Thyroid gland (tissue), 4 donors: ENCODE measurements at regions not wholly inside any gene's neighbourhood (a gene's known extent, or its start where the extent isn't known, plus 50 kb on each side); places are given as distances from the start of the nearest gene placed in this dataset.

Experiments used
- CTCF ChIP-seq, 6 experiments: fragments of 200-600 bp in 3 of 6; fragments of 450-650 bp in 3 of 6; sonication (generic) in 3 of 6; IDR thresholded peaks; one replicate each; pipeline ENCODE4 v1.5.1; 2016 to 2019; ENCODE audit warnings: antibody characterized with exemption in 6 of 6, mild to moderate bottlenecking in 2 of 6, inconsistent platforms in 1 of 6, moderate library complexity in 1 of 6
- POLR2A ChIP-seq, 2 donors: fragments of 450-650 bp; IDR thresholded peaks; one replicate each; pipeline ENCODE4 v1.6.1; 2017; ENCODE audit warnings: antibody characterized with exemption in 2 of 2, mild to moderate bottlenecking in 2 of 2, moderate library complexity in 1 of 2

DNA sequence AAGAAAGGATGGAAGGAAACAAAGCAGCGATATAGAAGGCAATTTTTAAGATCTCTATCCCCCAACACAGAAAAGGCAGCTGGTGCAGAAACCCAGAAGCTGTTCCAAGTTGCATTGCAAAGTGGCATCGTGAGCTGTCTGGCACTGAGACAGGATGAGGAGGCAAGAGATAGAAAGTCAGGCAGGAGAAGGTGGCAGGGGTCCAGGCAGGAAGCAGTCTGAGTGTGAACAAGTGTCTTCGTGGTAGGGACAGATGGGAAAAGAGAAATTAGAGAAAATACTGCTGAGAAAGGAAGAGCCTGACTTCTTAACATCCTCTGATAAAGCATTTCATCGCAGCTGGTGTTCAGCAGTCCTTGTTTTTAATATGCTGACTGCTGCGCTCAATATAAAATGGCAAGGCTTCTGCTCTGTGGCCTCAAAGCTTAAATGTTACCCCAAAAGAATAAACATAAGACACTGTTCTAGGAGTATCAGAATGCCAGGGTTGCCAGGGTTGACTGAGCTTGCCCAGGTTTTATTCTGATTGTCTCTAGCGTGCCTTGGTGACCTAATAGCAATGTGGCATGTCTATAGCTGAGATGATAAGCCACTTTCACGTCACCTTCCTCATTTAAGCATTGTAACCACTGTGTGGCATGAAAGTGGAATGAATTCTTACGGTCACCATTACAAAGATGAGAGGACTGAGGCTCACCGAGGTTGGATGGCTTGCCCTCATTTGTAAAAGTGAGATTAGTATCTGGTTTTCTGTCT, 397.6 kb downstream of the NUAK1 start:
- TF ChIP-seq CTCF (IDR thresholded peaks at IDR 0.05): no peak
- TF ChIP-seq POLR2A (IDR thresholded peaks at IDR 0.05): no peak
